ENCODE measurements at regions not wholly inside any gene's neighbourhood (a gene's known extent, or its start where the extent isn't known, plus 50 kb on each side); places are given as distances from the start of the nearest gene placed in this dataset.
"Not testable (repeated sequence)": the region's sequence is repeated elsewhere in the genome, so short reads cannot be mapped to it uniquely, and the experiment has no call there.

DNA sequence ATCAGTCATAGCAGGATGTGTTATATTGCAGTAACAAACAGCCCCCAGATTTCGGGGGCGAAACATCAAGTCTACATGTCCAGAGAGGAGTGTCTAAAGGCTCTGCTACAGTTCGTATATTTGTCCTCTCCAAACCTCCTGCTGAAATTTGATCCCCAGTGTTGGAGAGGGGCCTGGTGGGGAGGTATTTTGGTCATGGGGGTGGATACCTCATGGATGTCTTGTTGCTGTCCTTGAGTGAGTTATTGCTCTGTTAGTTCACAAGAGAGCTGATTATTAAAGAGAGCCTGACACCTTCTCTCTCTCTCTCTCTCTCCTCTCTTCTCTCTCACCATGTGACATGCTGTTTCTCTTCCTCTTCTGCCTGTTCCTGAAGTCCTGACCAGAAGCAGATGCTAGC lies 343.7 kb downstream of the TCERG1L start:
- Histone ChIP-seq H3K9me3 (ENCODE audit: control insufficient read depth, low read length) (no peaks in the 10 kb centered on the region), H3K4me1 (ENCODE audit: control insufficient read depth, insufficient read depth, low read length, poor library complexity, severe bottlenecking) (no peaks in the 10 kb centered on the region), H3K4me3 (ENCODE audit: insufficient read depth, low read depth, low read length, poor library complexity, severe bottlenecking) (no peak overlapping the region), H3K27me3 (replicated peaks; ENCODE audit: control insufficient read depth, insufficient read depth, low read length, poor library complexity, severe bottlenecking) (no peaks in the 10 kb centered on the region), H3K27ac (ENCODE audit: insufficient read depth, low read length, poor library complexity, severe bottlenecking) (no peak overlapping the region), H3K36me3 (ENCODE audit: control insufficient read depth, insufficient read depth, low read length) (no peaks in the 10 kb centered on the region)
- no peak for DNase-seq

DNA sequence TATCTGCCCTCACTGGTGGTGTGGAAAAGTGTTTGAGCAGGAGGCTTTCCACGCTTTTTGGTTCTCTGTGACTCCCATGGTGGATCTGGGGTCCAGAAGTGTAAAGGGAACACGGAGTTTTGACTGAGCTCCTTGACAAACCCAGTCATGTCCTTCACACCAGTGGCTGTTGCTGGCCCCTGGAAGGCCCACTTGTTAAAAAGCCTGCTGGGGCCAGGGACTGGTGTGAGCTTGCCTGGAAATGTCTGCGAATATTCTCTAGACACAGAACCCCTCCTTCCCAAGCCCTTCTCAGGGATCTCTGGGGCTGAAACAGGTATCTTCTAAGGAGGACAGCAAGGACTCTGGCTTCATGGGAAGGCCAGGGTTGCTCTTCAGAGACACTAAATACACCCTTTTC lies 343.0 kb downstream of the TCERG1L start:
- DNase-seq = no peak
- H3K4me1 ChIP-seq (ENCODE audit: control insufficient read depth, insufficient read depth, low read length, poor library complexity, severe bottlenecking) = no peaks in the 10 kb centered on the region
- no peaks in the 10 kb centered on the region for H3K9me3 ChIP-seq (ENCODE audit: control insufficient read depth, low read length)
- H3K4me3 ChIP-seq (ENCODE audit: insufficient read depth, low read depth, low read length, poor library complexity, severe bottlenecking) = no peak overlapping the region
- no peak overlapping the region for H3K27ac ChIP-seq (ENCODE audit: insufficient read depth, low read length, poor library complexity, severe bottlenecking)
- H3K27me3 ChIP-seq (replicated peaks; ENCODE audit: control insufficient read depth, insufficient read depth, low read length, poor library complexity, severe bottlenecking) = no peaks in the 10 kb centered on the region
- no peaks in the 10 kb centered on the region for H3K36me3 ChIP-seq (ENCODE audit: control insufficient read depth, insufficient read depth, low read length)

DNA sequence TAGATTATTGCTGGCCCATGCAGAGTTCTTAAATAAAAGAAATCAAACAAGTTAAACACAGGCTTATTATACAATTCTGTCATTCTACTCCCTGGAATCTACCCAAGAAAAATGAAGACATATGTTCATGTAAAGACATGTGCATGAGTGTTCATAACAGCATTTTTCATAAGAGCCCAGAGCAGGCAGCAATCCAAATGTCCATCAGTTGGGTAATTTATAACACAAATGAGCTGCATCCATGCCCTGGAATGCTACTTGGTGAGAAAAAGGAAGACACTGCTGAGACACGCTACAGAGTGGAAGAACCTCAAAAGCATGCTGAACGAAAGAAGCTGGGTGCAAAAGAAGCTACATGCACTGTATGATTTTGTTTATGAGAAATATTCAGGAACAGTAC lies 342.6 kb downstream of the TCERG1L start:
- H3K4me3 ChIP-seq (ENCODE audit: insufficient read depth, low read depth, low read length, poor library complexity, severe bottlenecking) = no peak overlapping the region
- H3K27me3 ChIP-seq (replicated peaks; ENCODE audit: control insufficient read depth, insufficient read depth, low read length, poor library complexity, severe bottlenecking) = no peaks in the 10 kb centered on the region
- H3K9me3 ChIP-seq (ENCODE audit: control insufficient read depth, low read length) = no peaks in the 10 kb centered on the region
- no peaks in the 10 kb centered on the region for H3K4me1 ChIP-seq (ENCODE audit: control insufficient read depth, insufficient read depth, low read length, poor library complexity, severe bottlenecking)
- H3K27ac ChIP-seq (ENCODE audit: insufficient read depth, low read length, poor library complexity, severe bottlenecking) = no peak overlapping the region
- H3K36me3 ChIP-seq (ENCODE audit: control insufficient read depth, insufficient read depth, low read length) = no peaks in the 10 kb centered on the region
- DNase-seq = no peak

DNA sequence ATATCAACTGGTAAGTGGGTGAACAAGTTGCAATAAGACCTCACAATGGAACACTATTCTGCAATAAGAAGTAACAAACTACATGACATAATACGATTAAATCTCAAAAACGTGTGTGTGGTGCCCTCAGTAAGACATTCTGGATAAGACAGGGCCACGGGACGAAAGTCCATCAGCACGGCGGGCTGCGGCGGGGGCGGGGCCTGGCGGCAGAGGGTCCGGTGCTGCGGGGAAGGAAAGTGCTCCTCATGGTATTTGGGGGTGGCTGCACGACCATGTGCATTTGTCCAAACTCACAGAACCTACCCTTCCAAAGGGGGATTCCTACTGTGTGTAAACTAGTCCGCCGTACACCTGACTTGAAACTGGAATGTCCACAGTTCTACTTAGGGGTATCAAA lies 341.8 kb downstream of the TCERG1L start:
- H3K4me1 ChIP-seq (ENCODE audit: control insufficient read depth, insufficient read depth, low read length, poor library complexity, severe bottlenecking) = no peaks in the 10 kb centered on the region
- no peaks in the 10 kb centered on the region for H3K27me3 ChIP-seq (replicated peaks; ENCODE audit: control insufficient read depth, insufficient read depth, low read length, poor library complexity, severe bottlenecking)
- no peaks in the 10 kb centered on the region for H3K9me3 ChIP-seq (ENCODE audit: control insufficient read depth, low read length)
- H3K4me3 ChIP-seq (ENCODE audit: insufficient read depth, low read depth, low read length, poor library complexity, severe bottlenecking) = no peak overlapping the region
- DNase-seq = no peak
- no peaks in the 10 kb centered on the region for H3K36me3 ChIP-seq (ENCODE audit: control insufficient read depth, insufficient read depth, low read length)
- H3K27ac ChIP-seq (ENCODE audit: insufficient read depth, low read length, poor library complexity, severe bottlenecking) = no peak overlapping the region

- Histone ChIP-seq H3K9me3 (ENCODE audit: control insufficient read depth, low read length) (no peaks in the 10 kb centered on the region), H3K4me3 (ENCODE audit: insufficient read depth, low read depth, low read length, poor library complexity, severe bottlenecking) (no peak overlapping the region), H3K27me3 (replicated peaks; ENCODE audit: control insufficient read depth, insufficient read depth, low read length, poor library complexity, severe bottlenecking) (no peaks in the 10 kb centered on the region), H3K27ac (ENCODE audit: insufficient read depth, low read length, poor library complexity, severe bottlenecking) (no peak overlapping the region), H3K4me1 (ENCODE audit: control insufficient read depth, insufficient read depth, low read length, poor library complexity, severe bottlenecking) (no peaks in the 10 kb centered on the region), H3K36me3 (ENCODE audit: control insufficient read depth, insufficient read depth, low read length) (no peaks in the 10 kb centered on the region)
- DNase-seq = no peak
Measured at GRCh38 chr10:130970341-130971122, 341.0 kb downstream of the TCERG1L start.

GRCh38 chr10:130971123-130971435 lies 340.4 kb downstream of the TCERG1L start:
- no peaks in the 10 kb centered on the region for H3K9me3 ChIP-seq (ENCODE audit: control insufficient read depth, low read length)
- no peaks in the 10 kb centered on the region for H3K4me1 ChIP-seq (ENCODE audit: control insufficient read depth, insufficient read depth, low read length, poor library complexity, severe bottlenecking)
- no peak overlapping the region for H3K27ac ChIP-seq (ENCODE audit: insufficient read depth, low read length, poor library complexity, severe bottlenecking)
- H3K4me3 ChIP-seq (ENCODE audit: insufficient read depth, low read depth, low read length, poor library complexity, severe bottlenecking) = no peak overlapping the region
- H3K27me3 ChIP-seq (replicated peaks; ENCODE audit: control insufficient read depth, insufficient read depth, low read length, poor library complexity, severe bottlenecking) = no peaks in the 10 kb centered on the region
- no peak for DNase-seq
- no peaks in the 10 kb centered on the region for H3K36me3 ChIP-seq (ENCODE audit: control insufficient read depth, insufficient read depth, low read length)

- DNase-seq = no peak
- no peaks in the 10 kb centered on the region for H3K27me3 ChIP-seq (replicated peaks; ENCODE audit: control insufficient read depth, insufficient read depth, low read length, poor library complexity, severe bottlenecking)
- no peaks in the 10 kb centered on the region for H3K9me3 ChIP-seq (ENCODE audit: control insufficient read depth, low read length)
- H3K27ac ChIP-seq (ENCODE audit: insufficient read depth, low read length, poor library complexity, severe bottlenecking) = no peak overlapping the region
- H3K36me3 ChIP-seq (ENCODE audit: control insufficient read depth, insufficient read depth, low read length) = no peaks in the 10 kb centered on the region
- H3K4me3 ChIP-seq (ENCODE audit: insufficient read depth, low read depth, low read length, poor library complexity, severe bottlenecking) = no peak overlapping the region
- H3K4me1 ChIP-seq (ENCODE audit: control insufficient read depth, insufficient read depth, low read length, poor library complexity, severe bottlenecking) = no peaks in the 10 kb centered on the region
Measured at GRCh38 chr10:130973127-130973839, 338.2 kb downstream of the TCERG1L start.

DNA sequence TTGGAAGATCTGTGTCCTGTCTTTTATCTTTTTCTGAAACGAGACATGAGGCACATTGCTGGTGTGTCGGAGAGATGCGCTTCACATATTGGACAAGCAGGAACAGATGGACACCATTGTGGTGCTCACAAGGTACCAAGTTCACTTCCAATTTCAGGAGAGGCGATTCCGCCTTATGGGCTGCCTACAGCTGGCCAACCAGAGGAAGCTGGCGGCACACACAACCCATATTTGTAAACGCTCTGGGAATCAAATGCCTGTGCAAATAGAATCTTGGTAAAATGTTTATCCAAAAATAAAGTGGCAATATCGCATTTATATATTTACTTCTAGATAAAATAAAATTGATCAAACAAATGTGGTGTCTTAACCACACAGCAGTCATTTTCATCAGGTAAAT lies 337.4 kb downstream of the TCERG1L start:
- Histone ChIP-seq H3K9me3 (ENCODE audit: control insufficient read depth, low read length) (no peaks in the 10 kb centered on the region), H3K36me3 (ENCODE audit: control insufficient read depth, insufficient read depth, low read length) (no peaks in the 10 kb centered on the region), H3K4me3 (ENCODE audit: insufficient read depth, low read depth, low read length, poor library complexity, severe bottlenecking) (no peak overlapping the region), H3K4me1 (ENCODE audit: control insufficient read depth, insufficient read depth, low read length, poor library complexity, severe bottlenecking) (no peaks in the 10 kb centered on the region), H3K27me3 (replicated peaks; ENCODE audit: control insufficient read depth, insufficient read depth, low read length, poor library complexity, severe bottlenecking) (no peaks in the 10 kb centered on the region), H3K27ac (ENCODE audit: insufficient read depth, low read length, poor library complexity, severe bottlenecking) (no peak overlapping the region)
- DNase-seq = no peak

- H3K36me3 ChIP-seq (ENCODE audit: control insufficient read depth, insufficient read depth, low read length); H3K4me1 ChIP-seq (ENCODE audit: control insufficient read depth, insufficient read depth, low read length, poor library complexity, severe bottlenecking); H3K27ac ChIP-seq (ENCODE audit: insufficient read depth, low read length, poor library complexity, severe bottlenecking); H3K4me3 ChIP-seq (ENCODE audit: insufficient read depth, low read depth, low read length, poor library complexity, severe bottlenecking); H3K27me3 ChIP-seq (replicated peaks; ENCODE audit: control insufficient read depth, insufficient read depth, low read length, poor library complexity, severe bottlenecking); H3K9me3 ChIP-seq (ENCODE audit: control insufficient read depth, low read length); DNase-seq: not testable (repeated sequence)
Measured at GRCh38 chr10:130975351-130975750, 336.2 kb downstream of the TCERG1L start.

GRCh38 chr10:130982802-130983201 lies 328.7 kb downstream of the TCERG1L start:
- no peak for DNase-seq
- H3K27ac ChIP-seq (ENCODE audit: insufficient read depth, low read length, poor library complexity, severe bottlenecking) = no peak overlapping the region
- H3K27me3 ChIP-seq (replicated peaks; ENCODE audit: control insufficient read depth, insufficient read depth, low read length, poor library complexity, severe bottlenecking) = no peaks in the 10 kb centered on the region
- no peaks in the 10 kb centered on the region for H3K4me1 ChIP-seq (ENCODE audit: control insufficient read depth, insufficient read depth, low read length, poor library complexity, severe bottlenecking)
- no peak overlapping the region for H3K4me3 ChIP-seq (ENCODE audit: insufficient read depth, low read depth, low read length, poor library complexity, severe bottlenecking)
- H3K9me3 ChIP-seq (ENCODE audit: control insufficient read depth, low read length) = no peaks in the 10 kb centered on the region
- no peaks in the 10 kb centered on the region for H3K36me3 ChIP-seq (ENCODE audit: control insufficient read depth, insufficient read depth, low read length)

Measured in effector memory CD4-positive, alpha-beta T cell (primary cell).